Astrocyte (in vitro differentiated cells and primary cell): ENCODE measurements at regions not wholly inside any gene's neighbourhood (a gene's known extent, or its start where the extent isn't known, plus 50 kb on each side); places are given as distances from the start of the nearest gene placed in this dataset.

Source experiments
- EZH2 ChIP-seq: IDR thresholded peaks from 2 replicates; pipeline ENCODE4 v1.6.1; 2012; ENCODE audit warnings: mild to moderate bottlenecking, low read length, inconsistent platforms; ENCODE audit not compliant: insufficient read depth
- TF ChIP-seq, protein P1 (sequence below): IDR thresholded peaks from 2 replicates; pipeline ENCODE4 v1.5.1; 2011; ENCODE audit warnings: low read depth, mild to moderate bottlenecking, inconsistent platforms, low read length, moderate library complexity; ENCODE audit not compliant: insufficient read depth

GRCh38 chr15:31216215-31216911, 110.3 kb upstream of the KLF13 start:
- TF ChIP-seq, protein P1, sequence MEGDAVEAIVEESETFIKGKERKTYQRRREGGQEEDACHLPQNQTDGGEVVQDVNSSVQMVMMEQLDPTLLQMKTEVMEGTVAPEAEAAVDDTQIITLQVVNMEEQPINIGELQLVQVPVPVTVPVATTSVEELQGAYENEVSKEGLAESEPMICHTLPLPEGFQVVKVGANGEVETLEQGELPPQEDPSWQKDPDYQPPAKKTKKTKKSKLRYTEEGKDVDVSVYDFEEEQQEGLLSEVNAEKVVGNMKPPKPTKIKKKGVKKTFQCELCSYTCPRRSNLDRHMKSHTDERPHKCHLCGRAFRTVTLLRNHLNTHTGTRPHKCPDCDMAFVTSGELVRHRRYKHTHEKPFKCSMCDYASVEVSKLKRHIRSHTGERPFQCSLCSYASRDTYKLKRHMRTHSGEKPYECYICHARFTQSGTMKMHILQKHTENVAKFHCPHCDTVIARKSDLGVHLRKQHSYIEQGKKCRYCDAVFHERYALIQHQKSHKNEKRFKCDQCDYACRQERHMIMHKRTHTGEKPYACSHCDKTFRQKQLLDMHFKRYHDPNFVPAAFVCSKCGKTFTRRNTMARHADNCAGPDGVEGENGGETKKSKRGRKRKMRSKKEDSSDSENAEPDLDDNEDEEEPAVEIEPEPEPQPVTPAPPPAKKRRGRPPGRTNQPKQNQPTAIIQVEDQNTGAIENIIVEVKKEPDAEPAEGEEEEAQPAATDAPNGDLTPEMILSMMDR = no peak
- no peak for TF ChIP-seq EZH2
